Activated T-cell treated with anti-CD3 and anti-CD28 coated beads, Interleukin-2, amount 50 U/mL, for 48 hours (primary cell): ENCODE measurements at regions not wholly inside any gene's neighbourhood (a gene's known extent, or its start where the extent isn't known, plus 50 kb on each side); places are given as distances from the start of the nearest gene placed in this dataset.
"Not testable (repeated sequence)": the region's sequence is repeated elsewhere in the genome, so short reads cannot be mapped to it uniquely, and the experiment has no call there.

Experiments used
- DNase-seq, 2 experiments: peaks; one replicate each; pipeline ENCODE4 v3.0.0-alpha.2; 2020

DNA sequence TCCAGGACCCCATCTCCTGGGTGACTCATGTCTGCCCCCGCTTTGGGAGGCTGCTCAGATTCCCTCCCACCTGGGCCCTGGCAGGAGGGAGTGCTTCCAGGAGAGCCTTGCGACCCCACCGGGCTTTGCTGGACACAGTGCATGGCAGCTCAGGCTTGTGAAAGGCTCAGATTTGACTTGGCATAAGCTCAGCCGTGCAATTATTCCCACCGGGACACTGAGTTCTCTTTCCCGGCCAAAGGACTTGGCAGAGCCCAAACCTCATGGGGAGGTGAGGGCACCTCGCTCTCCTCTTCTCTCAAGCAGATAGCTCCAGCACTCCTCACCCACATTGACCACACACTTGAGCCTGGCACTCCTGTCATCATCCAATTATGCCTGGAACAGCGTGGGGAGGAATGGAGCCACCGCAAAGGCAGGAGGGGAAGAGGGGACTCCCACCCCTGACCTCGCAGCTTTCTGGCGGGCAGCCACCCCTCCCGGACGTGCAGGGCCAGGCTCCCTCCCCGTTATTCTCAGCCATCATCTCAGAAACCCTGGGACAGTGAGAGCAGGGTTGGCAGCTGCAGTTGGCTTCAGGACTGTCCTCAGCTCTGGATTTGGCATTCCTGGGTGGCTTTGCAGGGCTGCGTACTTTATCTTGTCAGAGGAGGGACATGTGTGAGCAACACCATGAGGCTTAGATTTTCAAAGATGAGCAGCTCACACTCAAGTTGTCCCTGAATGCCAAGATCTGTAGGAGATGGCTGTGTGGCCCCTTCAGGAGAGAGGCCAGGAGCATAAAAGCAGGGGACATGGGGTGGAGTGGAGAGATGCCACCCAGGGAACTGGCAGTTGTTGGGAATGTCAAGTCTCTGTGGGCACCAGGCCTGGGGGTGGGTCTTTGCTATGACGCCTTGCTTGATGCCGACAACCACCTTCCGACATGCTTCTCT is 306.2 kb downstream of the TEX29 start:
- DNase-seq, result no peak

DNA sequence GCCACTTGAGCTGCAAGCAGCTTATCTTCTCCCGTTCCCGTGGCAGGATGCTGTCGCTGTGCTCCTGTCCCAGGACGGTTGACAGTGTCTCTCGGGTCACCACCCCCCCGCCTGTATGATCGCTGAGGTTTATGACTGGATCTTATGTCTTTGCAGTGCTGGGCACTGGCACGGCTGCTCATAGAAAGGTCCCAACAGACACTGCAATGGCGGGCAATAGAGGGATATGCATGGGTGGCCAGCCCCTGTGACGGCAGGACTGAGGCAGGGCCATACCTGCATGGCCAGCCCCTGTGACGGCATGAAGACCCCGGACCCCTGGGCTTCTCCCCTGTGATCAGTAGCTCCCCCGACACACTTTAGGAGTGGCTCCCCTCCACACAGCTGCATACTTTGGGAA is 307.2 kb downstream of the TEX29 start:
- no peak for DNase-seq

DNA sequence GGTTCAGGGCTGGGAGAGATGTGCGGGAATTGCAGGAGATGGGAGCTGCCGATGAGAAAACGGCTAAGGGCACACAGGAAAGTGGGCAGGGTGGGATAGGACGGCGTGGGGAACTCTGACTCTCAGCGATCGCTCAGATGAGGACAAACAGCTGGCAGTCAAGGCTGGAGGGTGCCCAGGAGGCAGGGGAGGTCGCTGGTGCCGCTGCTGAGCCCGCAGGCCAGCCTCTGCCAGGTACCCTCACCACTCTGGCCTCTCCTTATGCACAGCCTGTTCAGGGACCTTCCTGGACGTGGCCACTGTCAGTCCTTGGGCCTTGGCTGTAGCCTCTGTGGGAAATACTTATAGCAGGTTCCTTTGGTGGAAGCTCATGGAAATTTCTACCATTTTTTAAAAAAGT is 308.6 kb downstream of the TEX29 start:
- no peak for DNase-seq

DNA sequence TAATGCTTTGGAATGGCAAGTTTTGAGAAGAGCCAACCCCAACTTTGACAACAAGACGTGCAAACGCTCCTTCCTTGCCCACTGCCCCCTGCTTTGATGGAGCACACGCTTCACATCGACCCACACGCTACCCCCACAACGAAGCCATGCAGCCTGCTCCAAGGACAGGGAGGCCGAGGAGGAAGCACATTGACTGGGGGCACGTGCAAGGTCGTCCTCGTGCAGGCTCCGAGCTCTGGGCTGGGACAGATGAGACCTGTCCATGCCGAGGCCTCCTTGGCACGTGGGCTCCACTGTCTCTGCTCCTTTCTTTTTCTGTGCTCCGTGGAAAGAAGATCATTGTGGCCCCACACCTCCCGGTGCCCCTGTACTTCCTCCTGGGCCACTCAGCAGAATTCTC is 309.0 kb downstream of the TEX29 start:
- DNase-seq, result no peak

DNA sequence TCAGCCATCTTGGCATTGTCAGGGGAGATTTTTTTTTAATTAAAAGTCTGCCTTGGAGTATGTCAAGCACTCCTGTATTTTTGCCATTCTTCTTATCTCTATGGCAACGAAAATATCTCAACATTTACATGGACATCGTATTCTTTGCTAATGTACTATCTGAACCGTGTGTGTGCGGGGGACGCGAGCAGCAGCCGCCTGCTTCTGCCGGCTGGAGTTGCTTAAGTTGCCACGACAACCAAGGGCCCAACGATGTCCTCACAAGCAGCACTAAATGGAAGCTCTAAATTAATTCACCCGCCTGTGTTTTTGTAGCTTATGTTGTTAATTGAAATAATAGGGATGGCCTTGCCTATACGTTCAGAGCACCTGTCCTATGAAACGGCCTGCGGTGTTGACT is 309.5 kb downstream of the TEX29 start:
- DNase-seq, result no peak

DNA sequence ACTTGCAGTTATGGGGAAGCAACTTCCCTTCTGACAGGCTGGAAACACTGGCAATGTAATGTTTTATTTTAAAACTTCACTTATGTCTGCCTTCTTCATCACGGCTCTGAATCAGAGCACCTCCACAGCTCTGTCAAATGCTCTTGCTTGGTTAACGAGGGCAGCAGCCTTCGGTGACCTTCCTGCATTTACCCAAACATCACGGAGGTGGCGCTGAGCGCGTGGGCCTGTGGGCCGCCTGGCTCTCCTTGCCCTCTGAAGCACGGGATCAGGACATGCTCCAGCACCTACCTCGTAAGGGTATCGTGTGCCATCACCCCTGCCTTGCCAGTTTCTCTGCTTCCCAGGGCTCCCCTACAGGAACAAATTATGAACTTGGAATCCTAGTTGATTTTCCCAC is 310.0 kb downstream of the TEX29 start:
- DNase-seq, result no peak

DNA sequence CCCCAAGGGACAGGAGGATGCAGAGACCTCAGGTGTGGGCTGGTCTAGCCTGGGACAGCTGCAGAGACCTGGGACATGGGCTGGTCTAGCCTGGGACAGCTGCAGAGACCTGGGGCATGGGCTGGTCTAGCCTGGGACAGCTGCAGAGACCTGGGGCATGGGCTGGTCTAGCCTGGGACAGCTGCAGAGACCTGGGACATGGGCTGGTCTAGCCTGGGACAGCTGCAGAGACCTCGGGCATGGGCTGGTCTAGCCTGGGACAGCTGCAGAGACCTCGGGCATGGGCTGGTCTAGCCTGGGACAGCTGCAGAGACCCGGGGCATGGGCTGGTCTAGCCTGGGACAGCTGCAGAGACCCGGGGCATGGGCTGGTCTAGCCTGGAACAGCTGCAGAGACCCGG is 310.8 kb downstream of the TEX29 start:
- DNase-seq, result not testable (repeated sequence)

DNA sequence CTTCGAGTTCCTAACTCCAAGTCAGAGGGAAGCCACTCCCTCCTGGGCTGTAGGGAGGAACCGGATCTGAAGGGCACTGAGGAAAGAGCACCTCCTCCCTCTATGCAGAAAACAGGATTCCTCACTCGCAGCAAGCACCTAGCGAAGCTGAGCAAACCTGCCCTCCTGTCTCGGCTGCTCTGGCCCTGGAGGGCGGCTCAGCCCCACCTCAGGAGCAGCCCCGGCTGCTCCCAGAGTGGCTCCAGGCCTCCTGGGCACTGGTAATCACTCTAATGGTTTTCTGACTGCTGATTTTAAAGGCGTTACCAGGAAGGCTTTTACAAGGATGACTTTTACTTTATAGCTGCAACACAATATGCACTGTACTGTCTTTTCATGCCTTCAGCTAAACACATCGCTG is 312.5 kb downstream of the TEX29 start:
- DNase-seq, result no peak

DNA sequence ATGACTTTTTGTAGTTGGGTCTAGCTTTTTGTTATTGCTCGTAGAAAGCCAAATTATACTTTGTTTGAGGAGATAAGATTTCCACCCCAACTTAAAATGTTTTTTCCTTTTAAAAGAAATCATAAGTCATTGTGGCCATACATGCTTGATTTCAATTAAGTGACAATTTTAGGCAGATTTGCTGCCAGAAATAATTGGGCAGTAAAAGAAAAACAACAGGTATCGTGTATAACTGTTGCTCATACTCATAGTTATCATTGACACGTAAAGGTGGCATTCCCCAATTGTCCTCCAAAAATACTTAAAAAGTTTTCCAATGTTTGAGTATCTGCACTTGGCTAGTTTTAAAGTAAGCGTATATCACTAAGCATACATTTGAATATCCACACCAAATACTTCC is 313.0 kb downstream of the TEX29 start:
- DNase-seq, result no peak

DNA sequence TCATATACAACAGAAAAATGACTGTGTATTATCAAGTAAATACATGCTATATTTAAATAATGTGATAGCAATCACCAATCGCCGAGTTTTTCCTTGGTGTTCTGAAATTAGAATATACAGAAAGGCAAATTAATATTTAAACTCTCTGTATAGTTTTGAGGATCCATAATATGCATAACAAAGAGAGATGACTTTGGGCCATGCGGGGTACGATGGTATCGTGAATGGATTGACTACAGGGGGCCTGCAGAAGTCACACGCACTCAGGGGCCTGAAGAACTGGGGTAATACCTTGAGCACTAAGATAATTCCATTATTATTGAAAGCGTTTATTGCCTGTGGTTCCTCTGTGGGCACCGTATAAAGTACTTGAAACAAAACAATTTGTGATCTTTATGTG is 314.0 kb downstream of the TEX29 start:
- DNase-seq, result no peak

DNA sequence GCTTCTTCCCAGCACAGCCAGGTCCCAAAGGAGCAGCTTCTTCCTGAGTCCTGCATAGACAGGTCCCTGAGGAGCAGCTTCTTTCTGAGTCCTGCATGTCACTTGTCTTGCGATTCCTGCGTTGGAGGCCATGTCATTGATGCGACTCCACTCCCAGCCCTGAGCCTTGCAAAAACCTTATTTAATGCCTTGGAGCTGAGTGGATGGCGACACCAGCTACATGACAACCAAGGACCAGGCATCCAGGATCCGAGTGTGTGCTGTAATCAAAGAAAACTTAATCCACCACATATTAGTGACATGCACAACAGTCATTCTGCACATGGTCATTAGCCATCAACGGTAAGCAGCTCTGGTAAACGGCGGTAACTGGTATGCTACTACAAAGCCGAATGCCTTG is 315.8 kb downstream of the TEX29 start:
- DNase-seq, result no peak

DNA sequence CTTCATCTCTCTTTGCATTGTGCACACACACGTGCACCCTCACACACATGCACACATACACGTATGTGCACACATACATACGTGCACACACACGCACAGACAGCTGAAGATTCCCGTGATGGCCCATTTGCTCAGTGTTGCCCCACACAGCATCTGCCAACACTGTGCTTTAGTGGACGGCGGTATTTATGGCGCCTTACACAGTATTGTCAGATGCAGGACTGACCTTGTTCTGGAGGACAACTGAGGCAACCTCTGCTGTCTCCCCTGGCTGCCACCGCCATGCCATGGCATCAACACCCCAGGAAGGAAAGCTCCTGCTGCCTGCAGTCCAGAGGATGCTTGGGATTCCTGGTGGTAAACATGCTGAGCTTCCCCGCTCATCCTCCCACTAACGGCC is 316.4 kb downstream of the TEX29 start:
- no peak for DNase-seq

DNA sequence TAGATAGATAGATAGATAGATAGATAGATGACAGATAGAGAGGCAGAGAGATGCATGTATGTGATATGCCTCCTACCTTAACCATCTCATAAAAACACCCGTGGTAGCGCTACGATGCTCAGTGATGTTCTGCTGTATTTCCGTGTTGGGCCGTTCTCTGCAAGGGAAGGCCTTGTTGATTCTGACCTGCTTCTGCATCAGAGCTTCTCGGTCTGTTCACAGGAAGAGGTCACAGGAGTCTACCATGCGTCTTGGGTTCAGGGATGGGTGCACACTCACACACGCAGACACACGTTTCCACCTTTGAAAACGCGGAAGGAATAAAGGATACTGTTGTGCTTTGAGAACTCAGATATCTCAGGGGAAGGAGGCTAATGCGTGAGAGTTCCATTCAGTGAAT is 316.9 kb downstream of the TEX29 start:
- no peak for DNase-seq

DNA sequence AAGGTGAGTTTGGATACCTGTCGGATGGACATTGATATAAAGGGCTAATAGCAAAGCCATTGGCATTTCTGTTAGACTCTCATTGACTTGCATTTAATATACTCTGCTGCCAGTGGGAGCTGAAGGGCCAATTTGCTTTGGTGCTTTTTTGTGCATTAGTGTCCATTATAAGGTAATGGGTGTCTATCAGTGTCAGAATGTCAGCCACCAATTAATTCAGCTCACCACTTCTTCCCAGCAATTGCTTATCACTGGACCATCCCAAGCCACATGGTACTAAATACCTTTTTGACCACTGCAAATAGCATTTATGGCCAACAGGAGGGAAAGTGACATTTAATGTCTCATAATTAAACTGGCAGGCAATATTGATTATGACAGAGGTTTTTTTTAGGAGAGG is 317.8 kb downstream of the TEX29 start:
- no peak for DNase-seq

DNA sequence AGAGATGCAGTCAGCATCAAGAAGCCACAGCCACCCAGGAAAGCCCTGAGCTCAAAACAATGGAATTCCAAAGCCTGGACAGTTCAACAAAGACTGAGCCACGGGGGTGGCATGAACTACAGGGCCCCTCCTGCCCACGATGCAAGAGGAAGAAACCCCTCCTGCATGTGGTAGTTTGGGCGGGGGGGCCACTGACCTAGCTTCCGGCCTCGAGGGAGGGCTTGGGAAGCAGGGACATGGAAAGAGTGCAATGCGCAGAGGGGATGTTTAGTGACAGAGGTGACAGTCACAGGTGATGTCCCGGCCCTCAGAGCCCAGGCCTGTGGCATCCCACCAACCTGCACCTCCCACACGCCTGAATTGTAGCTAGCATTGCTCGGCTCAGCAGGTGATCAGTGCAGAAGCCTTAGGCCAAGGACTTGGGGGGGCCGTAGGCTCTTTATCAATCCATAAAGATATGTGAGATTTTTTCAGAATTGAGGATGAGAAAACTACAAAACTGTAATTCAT is 318.8 kb downstream of the TEX29 start:
- no peak for DNase-seq

DNA sequence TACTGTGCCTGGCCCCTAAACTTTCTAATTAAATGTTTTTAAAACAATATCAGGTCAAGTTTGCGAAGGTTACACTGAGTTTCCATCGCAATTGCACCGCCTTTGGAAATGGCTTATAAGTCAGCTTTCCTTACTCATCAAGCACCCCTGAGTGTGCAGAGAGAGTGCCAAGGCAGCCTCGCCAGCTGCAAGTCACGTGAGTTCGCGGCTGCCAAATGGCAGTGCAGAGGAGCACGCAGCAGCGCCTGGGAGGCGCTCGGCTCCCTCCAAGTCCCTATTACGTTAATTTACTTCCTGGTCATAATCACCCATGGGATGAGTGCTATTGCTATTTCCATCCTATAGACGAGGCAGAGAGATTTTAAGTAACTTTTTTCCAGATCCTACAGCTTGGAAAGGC is 319.6 kb downstream of the TEX29 start:
- no peak for DNase-seq

DNA sequence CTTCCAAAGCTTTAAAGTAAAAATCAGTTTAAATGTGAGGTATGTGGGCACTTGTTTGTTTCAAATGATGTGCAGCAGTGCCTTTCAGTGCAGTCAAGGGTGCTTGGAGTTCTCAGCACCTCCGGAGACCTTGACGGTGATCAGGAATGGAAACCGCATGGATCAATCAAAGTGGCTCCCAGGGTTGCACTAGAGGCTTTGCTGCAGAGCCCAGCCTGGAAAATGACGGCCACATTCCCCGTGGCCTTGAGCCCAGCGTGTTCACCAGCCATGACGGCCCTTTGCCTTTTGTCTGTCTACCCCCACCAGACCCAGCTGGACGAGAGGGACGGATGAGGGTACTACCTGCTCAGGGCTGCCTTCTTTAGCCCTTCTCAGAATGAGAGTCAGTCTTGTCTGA is 320.0 kb downstream of the TEX29 start:
- DNase-seq, result no peak

DNA sequence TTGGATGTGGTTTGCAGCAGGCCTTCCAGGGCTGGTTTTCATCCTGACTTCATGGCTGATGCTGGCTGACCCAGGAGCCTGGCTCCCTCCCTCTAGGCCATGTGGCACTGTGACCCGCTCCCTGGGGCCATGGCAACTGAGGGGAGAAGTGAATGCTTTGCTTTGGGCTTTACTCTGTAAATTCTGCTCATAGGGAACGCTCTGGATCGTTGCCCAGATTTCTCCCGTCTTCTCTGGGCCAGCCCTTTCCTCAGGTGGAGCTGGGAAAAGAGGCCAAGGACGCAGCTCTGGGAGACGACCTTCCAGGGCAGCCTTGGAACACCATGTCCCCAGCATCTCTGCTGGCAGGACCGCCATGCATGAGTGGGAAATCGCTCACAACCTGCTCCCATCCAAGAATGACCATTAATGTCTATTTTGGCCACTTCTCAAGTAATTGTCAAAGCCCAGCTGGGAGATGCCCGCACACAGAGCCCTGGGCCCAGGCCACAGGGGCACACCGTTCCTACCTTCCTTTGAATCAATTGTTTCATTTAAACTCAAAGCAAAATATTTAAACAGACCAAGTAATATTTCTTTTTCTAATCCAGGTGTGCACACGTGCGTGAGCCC is 321.8 kb downstream of the TEX29 start:
- no peak for DNase-seq

DNA sequence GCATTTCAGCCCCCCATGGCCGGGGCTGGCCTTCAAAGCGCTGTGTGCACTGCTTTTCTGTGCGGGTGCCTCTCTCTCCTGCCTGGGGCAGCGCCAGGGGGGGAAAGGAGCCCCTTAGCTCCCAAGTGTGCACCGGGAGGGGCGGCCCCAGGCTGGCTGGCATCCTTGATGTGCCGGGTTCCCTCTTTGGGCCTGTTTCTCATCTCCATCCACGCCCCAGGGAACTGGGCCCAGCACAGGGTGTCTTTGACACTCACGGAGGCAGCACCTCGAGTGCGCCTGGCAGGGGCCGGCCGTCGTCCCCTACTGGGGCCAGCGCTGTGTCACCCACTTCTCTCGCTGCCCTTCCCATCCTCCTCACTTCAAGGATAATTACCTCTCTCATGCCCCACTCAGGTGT is 324.3 kb downstream of the TEX29 start:
- no peak for DNase-seq

DNA sequence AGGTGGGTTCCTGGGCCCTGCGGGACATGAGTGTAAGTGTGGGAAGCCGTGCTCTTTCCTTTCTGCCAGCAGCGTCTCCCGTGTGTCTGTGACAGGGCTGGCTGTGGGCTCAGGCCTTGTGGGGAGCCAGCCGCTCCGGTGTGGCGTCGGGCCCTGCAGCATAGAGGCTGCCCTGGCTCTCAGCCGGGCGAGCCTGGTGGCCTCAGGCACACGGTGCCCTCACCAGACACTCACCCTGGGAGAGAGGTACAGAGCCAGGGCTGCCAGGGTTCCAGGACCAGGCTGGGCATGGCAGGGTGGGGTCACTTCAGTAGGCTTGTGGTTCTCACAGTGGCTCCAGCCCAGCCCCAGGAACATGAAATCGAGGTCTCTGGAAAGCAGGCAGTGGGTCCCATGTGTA is 324.8 kb downstream of the TEX29 start:
- no peak for DNase-seq

DNA sequence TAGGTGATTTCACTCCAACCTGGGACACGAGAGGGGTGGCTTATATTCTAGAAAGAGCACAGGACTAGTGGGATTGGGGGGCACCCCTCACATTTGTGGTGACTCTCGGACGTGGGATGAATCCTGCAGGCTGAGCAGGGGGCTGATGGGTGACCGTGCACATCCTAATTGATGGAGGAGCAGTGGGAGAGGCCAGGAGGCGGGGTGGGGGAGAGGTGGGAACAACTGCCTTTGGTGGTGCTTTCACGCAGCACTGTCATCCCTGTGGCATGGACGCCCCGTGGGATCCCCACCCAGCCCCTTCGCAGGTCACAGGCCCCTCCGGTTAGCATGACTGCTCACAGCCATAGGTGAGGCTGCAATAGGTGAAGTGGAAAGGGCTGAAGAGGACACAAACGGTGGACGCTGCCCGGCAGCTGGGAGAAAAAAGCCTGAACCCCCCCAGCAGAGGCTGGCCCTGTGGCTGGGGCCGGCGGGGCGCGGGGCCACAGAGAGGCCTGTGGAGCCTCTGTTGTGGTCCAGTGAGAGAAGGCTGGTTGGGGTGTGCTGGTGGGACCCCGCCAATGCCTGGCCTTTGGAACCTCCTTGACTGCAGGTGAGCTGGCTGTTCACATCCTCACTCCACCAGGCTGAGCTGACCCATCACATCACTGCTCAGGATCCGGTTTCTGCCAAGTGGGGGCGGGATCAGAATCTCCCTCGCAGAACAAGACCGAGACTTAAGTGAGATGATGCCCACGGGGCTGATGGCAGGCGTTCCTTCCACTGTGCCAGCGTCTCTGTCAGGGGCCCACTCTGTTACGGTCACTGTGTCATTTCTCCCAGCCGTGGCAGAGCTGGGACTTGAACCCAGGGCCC is 325.4 kb downstream of the TEX29 start:
- no peak for DNase-seq

DNA sequence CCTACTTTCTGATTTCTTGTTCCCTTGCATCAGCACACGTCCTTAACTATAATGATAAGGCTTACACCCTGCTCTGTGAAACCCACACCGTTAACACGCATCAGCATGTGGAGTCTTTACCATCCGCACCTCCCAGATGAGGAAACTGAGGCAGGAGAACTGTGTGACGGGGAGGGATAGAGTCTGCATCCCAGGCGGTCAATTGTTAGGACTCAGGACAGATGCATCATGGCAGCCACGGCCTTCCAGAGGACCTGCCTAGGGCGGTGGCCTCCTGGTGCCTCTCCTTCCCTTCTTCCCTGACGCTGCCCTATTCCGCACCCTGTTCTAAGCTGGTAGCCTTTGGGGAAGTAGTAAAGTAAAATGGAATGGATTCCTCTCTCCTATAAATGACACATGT is 326.0 kb downstream of the TEX29 start:
- DNase-seq, result no peak

DNA sequence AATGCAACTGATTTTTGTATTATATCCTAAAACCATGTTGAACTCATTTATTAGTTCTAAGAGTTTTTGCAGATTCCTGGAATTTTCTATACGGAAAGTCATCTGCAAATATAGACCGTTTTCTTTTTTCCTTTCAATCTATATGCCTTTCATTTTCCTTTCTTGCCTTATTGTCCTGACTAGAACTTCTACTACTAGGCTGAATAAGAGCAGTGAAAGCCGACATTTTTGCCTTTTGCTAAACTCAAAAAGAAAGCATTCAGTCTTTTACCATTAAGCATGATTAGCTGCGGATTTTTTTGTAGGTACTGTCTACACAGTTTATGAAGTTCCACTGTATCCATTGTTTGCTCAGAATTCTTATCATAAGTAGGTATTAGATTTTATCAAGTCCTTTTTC is 328.4 kb downstream of the TEX29 start:
- DNase-seq, result no peak

DNA sequence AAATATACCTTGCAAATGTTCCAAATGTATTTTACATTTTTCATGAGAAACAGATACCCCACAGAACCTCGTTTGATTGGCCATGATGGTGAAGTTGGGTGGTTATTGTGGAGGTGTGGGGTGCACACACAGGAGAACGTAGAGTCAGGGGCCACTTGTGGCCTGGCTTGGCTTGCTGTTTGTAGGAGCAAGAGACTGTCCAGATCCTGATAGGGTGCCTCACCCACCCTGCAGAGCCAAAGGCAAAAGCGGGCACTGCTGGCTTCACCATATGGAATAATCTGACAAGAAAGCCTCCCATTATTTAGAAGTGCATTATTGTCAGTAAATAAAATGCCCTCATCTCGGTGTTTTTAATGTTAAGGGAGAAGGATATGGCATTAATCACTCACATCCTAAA is 330.2 kb downstream of the TEX29 start:
- DNase-seq, result no peak
